Peyer's patch (tissue), 4 donors: ENCODE measurements at regions not wholly inside any gene's neighbourhood (a gene's known extent, or its start where the extent isn't known, plus 50 kb on each side); places are given as distances from the start of the nearest gene placed in this dataset.
"Not testable (repeated sequence)": the region's sequence is repeated elsewhere in the genome, so short reads cannot be mapped to it uniquely, and the experiment has no call there.

Experiments
- DNase-seq, 3 donors: peaks; one replicate each; pipeline ENCODE4 v3.0.0-alpha.2; 2017 to 2019
- H3K27ac ChIP-seq, 4 donors: fragments of 200-600 bp; sonication (generic); one replicate each; pipeline ENCODE4 v1.5.1; 2016 to 2019
- H3K27me3 ChIP-seq, 2 donors: fragments of 200-600 bp; sonication (generic); one replicate each; pipeline ENCODE4 v1.5.1; 2019
- H3K36me3 ChIP-seq, 3 donors: fragments of 200-600 bp; sonication (generic); one replicate each; pipeline ENCODE4 v1.5.1; 2016 to 2019
- H3K4me1 ChIP-seq, 4 donors: fragments of 200-600 bp; sonication (generic); one replicate each; pipeline ENCODE4 v1.5.1; 2016 to 2019
- H3K4me3 ChIP-seq, 4 donors: fragments of 200-600 bp; sonication (generic); 1 replicate in 3 of 4; 2 replicates in 1 of 4; pipeline ENCODE4 v1.5.1; 2016 to 2019; ENCODE audit warnings: mild to moderate bottlenecking in 1 of 4
- H3K9me3 ChIP-seq, 4 donors: fragments of 200-600 bp; sonication (generic); one replicate each; pipeline ENCODE4 v1.5.1; 2016 to 2019; ENCODE audit warnings: mild to moderate bottlenecking in 1 of 4
- POLR2A ChIP-seq, 2 donors: fragments of 450-650 bp; IDR thresholded peaks; one replicate each; pipeline ENCODE4 v1.5.1; 2017; ENCODE audit warnings: antibody characterized with exemption in 2 of 2, mild to moderate bottlenecking in 2 of 2, moderate library complexity in 2 of 2
- TF ChIP-seq, protein P1 (sequence below), 6 experiments: fragments of 450-650 bp in 4 of 6; fragments of 200-600 bp in 2 of 6; sonication (generic) in 1 of 6; IDR thresholded peaks; one replicate each; pipeline ENCODE4 v1.5.1; 2017 to 2019; ENCODE audit warnings: antibody characterized with exemption in 6 of 6, mild to moderate bottlenecking in 3 of 6, moderate library complexity in 1 of 6

DNA sequence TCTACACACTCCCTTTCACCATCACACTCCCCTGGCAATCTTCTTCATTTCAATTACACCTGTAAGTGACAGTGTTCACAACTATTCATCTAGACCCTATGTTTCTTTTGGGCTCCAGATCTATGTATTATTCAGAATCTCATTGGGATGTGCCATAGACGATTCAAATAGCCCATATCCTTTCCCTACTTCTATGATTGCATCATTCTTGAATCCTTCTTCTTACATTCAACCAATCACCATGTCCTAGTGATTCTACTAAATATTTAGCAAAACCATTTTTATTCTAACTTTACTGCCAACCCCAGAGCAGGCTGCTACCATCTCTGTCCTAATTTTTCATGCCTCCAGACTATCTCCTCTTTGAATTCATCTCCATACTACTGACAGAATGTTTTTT, 106.4 kb downstream of the TDRD15 start:
- no peaks in the 10 kb centered on the region for H3K27me3 ChIP-seq
- no peak for TF ChIP-seq POLR2A (IDR thresholded peaks at IDR 0.05)
- TF ChIP-seq, protein P1, sequence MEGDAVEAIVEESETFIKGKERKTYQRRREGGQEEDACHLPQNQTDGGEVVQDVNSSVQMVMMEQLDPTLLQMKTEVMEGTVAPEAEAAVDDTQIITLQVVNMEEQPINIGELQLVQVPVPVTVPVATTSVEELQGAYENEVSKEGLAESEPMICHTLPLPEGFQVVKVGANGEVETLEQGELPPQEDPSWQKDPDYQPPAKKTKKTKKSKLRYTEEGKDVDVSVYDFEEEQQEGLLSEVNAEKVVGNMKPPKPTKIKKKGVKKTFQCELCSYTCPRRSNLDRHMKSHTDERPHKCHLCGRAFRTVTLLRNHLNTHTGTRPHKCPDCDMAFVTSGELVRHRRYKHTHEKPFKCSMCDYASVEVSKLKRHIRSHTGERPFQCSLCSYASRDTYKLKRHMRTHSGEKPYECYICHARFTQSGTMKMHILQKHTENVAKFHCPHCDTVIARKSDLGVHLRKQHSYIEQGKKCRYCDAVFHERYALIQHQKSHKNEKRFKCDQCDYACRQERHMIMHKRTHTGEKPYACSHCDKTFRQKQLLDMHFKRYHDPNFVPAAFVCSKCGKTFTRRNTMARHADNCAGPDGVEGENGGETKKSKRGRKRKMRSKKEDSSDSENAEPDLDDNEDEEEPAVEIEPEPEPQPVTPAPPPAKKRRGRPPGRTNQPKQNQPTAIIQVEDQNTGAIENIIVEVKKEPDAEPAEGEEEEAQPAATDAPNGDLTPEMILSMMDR (IDR thresholded peaks at IDR 0.05) = no peak

DNA sequence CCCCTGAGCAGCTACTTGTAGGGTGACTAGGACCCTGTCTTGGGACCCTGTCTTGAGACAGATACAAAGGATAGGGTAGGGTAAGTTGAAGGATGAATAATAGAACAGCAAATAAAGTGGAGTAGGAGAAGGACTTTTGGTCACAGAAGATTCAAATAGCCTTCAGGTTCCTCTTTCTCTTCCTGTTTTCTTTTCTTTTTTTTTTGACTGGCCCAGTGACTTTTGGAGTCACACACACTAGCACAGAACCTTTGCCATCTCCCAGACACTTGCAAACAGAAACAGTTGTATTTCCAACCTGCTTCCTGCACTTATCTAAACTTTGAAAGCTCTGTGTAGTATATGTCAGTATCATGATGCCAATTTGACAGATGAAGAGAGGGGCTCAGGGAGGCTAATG, 108.2 kb downstream of the TDRD15 start:
- Histone ChIP-seq H3K27me3 (no peaks in the 10 kb centered on the region), H3K36me3 (no peaks in the 10 kb centered on the region), H3K27ac (no peak overlapping the region), H3K9me3 (no peaks in the 10 kb centered on the region), H3K4me3 (no peak overlapping the region), H3K4me1 (no peaks in the 10 kb centered on the region)
- no peak for DNase-seq
- TF ChIP-seq, protein P1 (IDR thresholded peaks at IDR 0.05) = no peak
- no peak for TF ChIP-seq POLR2A (IDR thresholded peaks at IDR 0.05)

More for the DNA sequence above, 106.4 kb downstream of the TDRD15 start:
- H3K4me1 ChIP-seq = no peaks in the 10 kb centered on the region
- no peak for DNase-seq
- H3K9me3 ChIP-seq = no peaks in the 10 kb centered on the region
- no peak overlapping the region for H3K27ac ChIP-seq
- H3K36me3 ChIP-seq = no peaks in the 10 kb centered on the region
- H3K4me3 ChIP-seq = no peak overlapping the region

DNA sequence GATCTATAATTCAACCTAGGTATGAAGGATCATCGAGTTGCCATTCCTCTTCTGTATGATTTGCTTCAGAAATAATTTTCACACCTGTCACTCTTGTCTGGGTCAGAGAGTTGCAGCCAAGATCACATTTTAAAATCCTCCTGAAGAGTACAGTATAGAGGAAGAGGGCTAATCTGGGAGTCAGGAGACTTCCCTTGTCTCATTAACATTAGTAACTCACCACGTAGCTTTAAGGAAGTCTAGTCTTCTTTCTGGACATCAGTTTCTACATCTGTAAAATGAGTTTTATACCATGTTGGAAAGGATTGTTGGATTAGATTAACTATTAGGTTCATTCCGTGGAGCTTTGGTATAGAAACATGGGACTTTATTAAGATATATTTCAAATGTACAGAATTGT, 109.4 kb downstream of the TDRD15 start:
- DNase-seq = no peak
- TF ChIP-seq, protein P1 (IDR thresholded peaks at IDR 0.05) = no peak

DNA sequence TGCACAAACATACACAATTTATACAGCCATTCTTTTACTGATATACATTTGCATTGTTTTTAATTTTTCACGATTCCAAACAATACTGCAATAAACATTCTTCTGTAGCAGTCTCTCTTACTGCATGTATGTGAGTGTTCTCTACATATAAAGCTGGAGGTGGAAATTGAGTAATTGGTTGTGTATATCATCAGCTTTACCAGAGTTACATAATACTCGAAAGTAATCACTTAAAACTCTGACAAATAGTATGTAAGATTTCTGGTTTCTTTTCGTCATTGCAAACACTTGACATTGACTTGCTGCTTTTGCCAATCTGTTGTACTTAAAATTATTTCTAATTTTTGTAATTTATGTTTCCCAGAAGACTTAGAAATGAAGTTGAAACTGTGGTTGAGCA, 110.2 kb downstream of the TDRD15 start:
- DNase-seq = no peak
- Histone ChIP-seq H3K27me3 (no peaks in the 10 kb centered on the region), H3K36me3 (no peaks in the 10 kb centered on the region), H3K4me1 (no peaks in the 10 kb centered on the region), H3K4me3 (no peak overlapping the region), H3K27ac (no peak overlapping the region), H3K9me3 (no peaks in the 10 kb centered on the region)
- TF ChIP-seq POLR2A (IDR thresholded peaks at IDR 0.05) = no peak
- TF ChIP-seq, protein P1 (IDR thresholded peaks at IDR 0.05) = no peak

More for the DNA sequence above, 109.4 kb downstream of the TDRD15 start:
- no peaks in the 10 kb centered on the region for H3K9me3 ChIP-seq
- no peak overlapping the region for H3K27ac ChIP-seq
- H3K27me3 ChIP-seq = no peaks in the 10 kb centered on the region
- no peaks in the 10 kb centered on the region for H3K4me1 ChIP-seq
- H3K36me3 ChIP-seq = no peaks in the 10 kb centered on the region
- H3K4me3 ChIP-seq = no peak overlapping the region

DNA sequence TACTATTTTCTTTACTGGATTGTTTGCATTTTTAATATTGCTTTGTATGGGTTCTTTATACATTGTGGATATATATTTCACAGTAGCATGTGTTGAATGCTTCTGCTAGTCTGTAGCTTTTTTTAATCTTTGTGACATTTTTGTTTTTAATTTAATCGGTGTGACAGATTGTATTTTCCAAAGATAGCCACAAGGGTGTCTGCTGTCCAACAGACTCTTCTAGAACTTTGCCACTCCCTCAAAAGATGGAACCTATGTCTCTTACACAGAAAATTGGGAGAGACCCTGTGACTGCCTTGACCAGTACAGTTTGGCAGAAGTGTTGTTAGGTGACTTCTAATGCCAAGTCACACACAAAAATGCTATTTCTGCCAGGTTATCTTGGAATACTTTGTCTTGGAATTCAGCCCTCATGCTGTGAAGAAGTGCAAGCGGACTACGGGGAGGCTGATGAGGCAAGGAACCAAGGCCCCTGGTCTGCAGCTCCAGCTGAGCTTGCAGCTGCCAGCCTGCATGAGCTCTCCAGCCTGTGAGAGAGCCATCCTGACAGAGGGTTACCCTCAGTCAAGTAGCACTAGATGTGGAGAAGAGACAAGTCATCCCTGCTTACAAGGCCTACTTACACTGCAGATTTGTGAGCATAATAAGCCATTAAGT, 110.8 kb downstream of the TDRD15 start:
- H3K9me3 ChIP-seq = no peaks in the 10 kb centered on the region
- DNase-seq = no peak
- no peaks in the 10 kb centered on the region for H3K4me1 ChIP-seq
- H3K27me3 ChIP-seq = no peaks in the 10 kb centered on the region
- H3K4me3 ChIP-seq = no peak overlapping the region
- TF ChIP-seq, protein P1 (IDR thresholded peaks at IDR 0.05) = no peak
- TF ChIP-seq POLR2A (IDR thresholded peaks at IDR 0.05) = no peak
- no peak overlapping the region for H3K27ac ChIP-seq
- H3K36me3 ChIP-seq = no peaks in the 10 kb centered on the region

DNA sequence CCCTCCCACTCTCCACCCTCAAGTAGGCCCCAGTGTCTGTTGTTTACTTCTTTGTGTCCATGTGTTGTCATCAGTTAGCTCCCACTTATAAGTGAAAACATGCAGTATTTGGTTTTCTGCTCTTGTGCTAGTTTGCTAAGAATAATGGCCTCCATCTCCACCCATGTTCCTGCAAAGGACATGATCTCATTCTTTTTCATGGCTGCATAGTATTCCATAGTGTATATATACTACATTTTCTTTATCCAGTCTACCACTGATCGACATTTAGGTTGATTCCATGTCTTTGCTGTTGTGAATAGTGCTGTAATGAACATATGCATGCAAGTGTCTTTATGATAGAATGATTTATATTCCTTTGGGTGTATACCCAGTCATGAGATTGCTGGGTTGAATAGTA, 116.0 kb downstream of the TDRD15 start:
- H3K4me1 ChIP-seq, DNase-seq, H3K4me3 ChIP-seq, H3K36me3 ChIP-seq, H3K27me3 ChIP-seq, H3K27ac ChIP-seq, H3K9me3 ChIP-seq: not testable (repeated sequence)
